ENCODE measurements at regions not wholly inside any gene's neighbourhood (a gene's known extent, or its start where the extent isn't known, plus 50 kb on each side); places are given as distances from the start of the nearest gene placed in this dataset.

DNA sequence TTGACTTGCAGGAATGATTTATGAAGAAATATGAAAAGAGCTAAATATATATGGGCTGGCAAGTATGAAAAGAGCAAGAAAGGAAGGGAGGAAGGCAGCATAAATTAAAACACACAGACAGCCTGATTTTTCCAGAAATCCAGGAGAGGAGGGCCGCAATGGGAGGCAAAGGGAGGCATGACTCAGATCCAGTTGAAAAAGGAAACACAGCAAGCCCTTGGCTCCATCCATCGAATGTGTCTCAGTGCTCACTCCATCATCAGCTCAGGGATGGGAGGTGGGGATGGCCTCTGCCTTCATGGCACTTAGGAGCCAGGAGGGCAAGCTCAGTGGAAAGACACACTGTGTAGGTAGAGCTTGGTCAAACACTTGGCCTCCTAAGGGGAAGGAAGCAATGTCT is 75.7 kb upstream of the PDZD8 start:
- 75 to 93% methylated on average over 2 of the region's 2 CpGs for WGBS, 2 donors
- Histone ChIP-seq H3K4me1 (no peaks in the 10 kb centered on the region), H3K27me3 (no peaks in the 10 kb centered on the region), H3K36me3 (no peaks in the 10 kb centered on the region), H3K4me3 (no peak overlapping the region), H3K9me3 (peaks cover 0 to 31% (median 0%) of the 10 kb centered on the region in 4 donors), H3K27ac (no peak overlapping the region)
- DNase-seq (ENCODE audit: low spot score in 2 of 2), result no peak
- TF ChIP-seq EP300 (IDR thresholded peaks at IDR 0.05) (no peak), POLR2A (IDR thresholded peaks at IDR 0.05) (no peak)
- TF ChIP-seq, protein P1, sequence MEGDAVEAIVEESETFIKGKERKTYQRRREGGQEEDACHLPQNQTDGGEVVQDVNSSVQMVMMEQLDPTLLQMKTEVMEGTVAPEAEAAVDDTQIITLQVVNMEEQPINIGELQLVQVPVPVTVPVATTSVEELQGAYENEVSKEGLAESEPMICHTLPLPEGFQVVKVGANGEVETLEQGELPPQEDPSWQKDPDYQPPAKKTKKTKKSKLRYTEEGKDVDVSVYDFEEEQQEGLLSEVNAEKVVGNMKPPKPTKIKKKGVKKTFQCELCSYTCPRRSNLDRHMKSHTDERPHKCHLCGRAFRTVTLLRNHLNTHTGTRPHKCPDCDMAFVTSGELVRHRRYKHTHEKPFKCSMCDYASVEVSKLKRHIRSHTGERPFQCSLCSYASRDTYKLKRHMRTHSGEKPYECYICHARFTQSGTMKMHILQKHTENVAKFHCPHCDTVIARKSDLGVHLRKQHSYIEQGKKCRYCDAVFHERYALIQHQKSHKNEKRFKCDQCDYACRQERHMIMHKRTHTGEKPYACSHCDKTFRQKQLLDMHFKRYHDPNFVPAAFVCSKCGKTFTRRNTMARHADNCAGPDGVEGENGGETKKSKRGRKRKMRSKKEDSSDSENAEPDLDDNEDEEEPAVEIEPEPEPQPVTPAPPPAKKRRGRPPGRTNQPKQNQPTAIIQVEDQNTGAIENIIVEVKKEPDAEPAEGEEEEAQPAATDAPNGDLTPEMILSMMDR (IDR thresholded peaks at IDR 0.05), result no peak

DNA sequence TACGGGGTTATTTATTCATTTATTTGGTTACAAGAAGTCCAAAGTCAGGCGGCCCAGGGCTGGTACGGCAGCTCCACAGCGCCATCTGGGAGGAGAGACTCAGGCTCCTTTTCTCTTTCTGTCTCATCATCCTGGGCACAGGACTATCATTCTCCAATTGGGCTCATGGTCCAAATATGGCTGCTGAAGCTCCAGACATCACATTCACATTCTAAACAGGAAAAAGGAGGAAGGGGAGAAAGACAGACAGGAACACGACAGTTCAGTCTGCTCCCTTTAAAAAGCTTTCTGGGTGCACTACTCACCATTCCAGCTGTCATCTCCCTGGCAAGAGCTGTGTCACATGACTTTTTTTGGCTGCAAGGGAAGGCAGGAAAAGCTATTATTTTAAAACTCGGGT is 74.4 kb upstream of the PDZD8 start:
- Histone ChIP-seq H3K4me3 (no peak overlapping the region), H3K9me3 (peaks cover 0 to 35% (median 0%) of the 10 kb centered on the region in 4 donors), H3K36me3 (no peaks in the 10 kb centered on the region), H3K4me1 (no peaks in the 10 kb centered on the region), H3K27me3 (no peaks in the 10 kb centered on the region), H3K27ac (no peak overlapping the region)
- 70 to 72% methylated on average over 6 of the region's 6 CpGs for WGBS, 2 donors
- no peak for DNase-seq (ENCODE audit: low spot score in 2 of 2)
- TF ChIP-seq, protein P1 (IDR thresholded peaks at IDR 0.05), result no peak
- TF ChIP-seq EP300 (IDR thresholded peaks at IDR 0.05) (no peak), POLR2A (IDR thresholded peaks at IDR 0.05) (no peak)

DNA sequence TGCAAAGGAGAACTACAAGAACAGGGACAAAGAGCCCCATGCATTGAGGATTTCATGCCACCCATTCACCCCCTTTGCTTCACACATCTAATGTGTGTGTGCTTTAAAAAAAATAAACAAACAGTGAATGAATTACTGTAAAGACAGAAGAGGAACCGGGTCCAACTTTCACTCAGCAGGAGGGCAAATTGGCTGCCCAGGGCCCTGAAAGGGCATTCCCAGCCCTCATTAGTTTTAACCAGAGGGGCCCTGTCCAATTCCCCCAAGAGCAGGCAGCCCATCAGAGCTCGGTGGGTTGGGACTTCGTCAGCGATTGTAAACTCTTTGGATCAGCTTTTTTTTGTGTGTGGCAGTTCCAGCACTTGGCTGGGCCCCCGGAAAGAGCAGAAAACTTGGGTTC is 73.6 kb upstream of the PDZD8 start:
- H3K36me3 ChIP-seq, result no peaks in the 10 kb centered on the region
- no peaks in the 10 kb centered on the region for H3K27me3 ChIP-seq
- no peak for DNase-seq (ENCODE audit: low spot score in 2 of 2)
- no peaks in the 10 kb centered on the region for H3K4me1 ChIP-seq
- no peak overlapping the region for H3K27ac ChIP-seq
- 16 to 30% methylated on average over 5 of the region's 5 CpGs for WGBS, 2 donors
- no peak overlapping the region for H3K4me3 ChIP-seq
- H3K9me3 ChIP-seq, result peaks cover 0 to 28% (median 0%) of the 10 kb centered on the region in 4 donors
- TF ChIP-seq POLR2A (IDR thresholded peaks at IDR 0.05), result no peak

DNA sequence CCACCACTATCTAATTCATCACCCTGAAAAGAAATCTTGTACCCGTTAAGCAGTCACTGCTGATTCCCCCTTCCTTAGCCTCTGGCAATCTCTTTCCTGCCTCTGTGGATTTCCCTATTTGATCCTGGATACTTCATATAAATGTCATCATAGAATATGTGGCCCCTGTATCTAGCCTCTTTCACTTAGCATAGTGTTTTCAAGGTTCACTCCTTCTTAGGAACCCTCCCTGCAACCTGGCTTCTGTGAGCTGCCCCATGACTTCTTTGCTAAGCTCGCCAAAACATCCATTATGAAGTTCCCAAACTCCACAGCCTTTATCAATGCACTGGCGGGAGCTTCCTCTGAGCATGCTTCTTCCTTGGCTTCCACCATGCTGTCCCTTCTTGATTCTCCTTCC is 70.8 kb upstream of the PDZD8 start:
- DNase-seq (ENCODE audit: low spot score in 2 of 2), result no peak
- no peak for TF ChIP-seq EP300 (IDR thresholded peaks at IDR 0.05)
- TF ChIP-seq POLR2A (IDR thresholded peaks at IDR 0.05), result no peak
- TF ChIP-seq, protein P1 (IDR thresholded peaks at IDR 0.05), result no peak
- 82 to 84% methylated on average over 3 of the region's 3 CpGs for WGBS, 2 donors
- peaks cover 0 to 14% (median 0%) of the 10 kb centered on the region in 4 donors for H3K9me3 ChIP-seq
- H3K4me3 ChIP-seq, result no peak overlapping the region
- H3K36me3 ChIP-seq, result no peaks in the 10 kb centered on the region
- H3K27ac ChIP-seq, result no peak overlapping the region
- no peaks in the 10 kb centered on the region for H3K27me3 ChIP-seq
- H3K4me1 ChIP-seq, result peaks cover 0 to 14% (median 0%) of the 10 kb centered on the region in 4 donors

DNA sequence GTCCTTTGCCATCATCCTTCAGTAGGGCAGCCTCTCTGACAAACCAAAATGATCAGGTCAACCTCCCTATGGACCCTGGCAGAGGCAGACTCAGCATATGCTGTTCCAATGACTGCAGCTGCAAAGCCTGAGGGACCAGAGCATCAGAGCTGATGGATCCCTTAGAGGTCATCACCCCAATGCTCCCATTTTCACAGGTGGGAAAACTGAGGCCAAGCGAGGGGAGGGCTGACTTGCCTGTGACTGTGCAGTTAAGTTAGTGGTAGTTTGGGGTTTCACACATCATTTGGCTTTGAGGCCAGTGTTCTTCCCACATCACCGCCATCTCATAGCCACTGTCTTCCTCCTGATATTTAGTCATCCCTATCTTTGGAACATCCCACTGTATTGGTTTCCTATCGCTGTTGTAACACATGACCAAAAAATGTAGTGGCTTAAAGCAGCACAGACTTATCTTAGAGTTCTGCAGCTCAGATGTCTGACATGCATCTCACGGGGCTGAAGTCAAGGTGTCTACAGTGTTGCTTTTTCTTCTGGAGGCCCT is 69.3 kb upstream of the PDZD8 start:
- no peak overlapping the region for H3K27ac ChIP-seq
- 94% methylated on average over 4 of the region's 4 CpGs for WGBS, 2 donors

More for the DNA sequence above, 69.3 kb upstream of the PDZD8 start:
- TF ChIP-seq POLR2A (IDR thresholded peaks at IDR 0.05), result no peak
- TF ChIP-seq EP300 (IDR thresholded peaks at IDR 0.05), result no peak
- TF ChIP-seq, protein P1 (IDR thresholded peaks at IDR 0.05), result no peak
- Histone ChIP-seq H3K36me3 (no peaks in the 10 kb centered on the region), H3K27me3 (no peaks in the 10 kb centered on the region), H3K4me3 (no peak overlapping the region), H3K4me1 (peaks cover 0 to 14% (median 0%) of the 10 kb centered on the region in 4 donors), H3K9me3 (peaks cover 0 to 10% (median 0%) of the 10 kb centered on the region in 4 donors)
- no peak for DNase-seq (ENCODE audit: low spot score in 2 of 2)
